Amniotic stem cell (primary cell): ENCODE measurements at regions not wholly inside any gene's neighbourhood (a gene's known extent, or its start where the extent isn't known, plus 50 kb on each side); places are given as distances from the start of the nearest gene placed in this dataset.

Source experiments
- DNase-seq: peaks from one replicate; lab custom pipeline; 2025; lab: John Stamatoyannopoulos, UW

DNA sequence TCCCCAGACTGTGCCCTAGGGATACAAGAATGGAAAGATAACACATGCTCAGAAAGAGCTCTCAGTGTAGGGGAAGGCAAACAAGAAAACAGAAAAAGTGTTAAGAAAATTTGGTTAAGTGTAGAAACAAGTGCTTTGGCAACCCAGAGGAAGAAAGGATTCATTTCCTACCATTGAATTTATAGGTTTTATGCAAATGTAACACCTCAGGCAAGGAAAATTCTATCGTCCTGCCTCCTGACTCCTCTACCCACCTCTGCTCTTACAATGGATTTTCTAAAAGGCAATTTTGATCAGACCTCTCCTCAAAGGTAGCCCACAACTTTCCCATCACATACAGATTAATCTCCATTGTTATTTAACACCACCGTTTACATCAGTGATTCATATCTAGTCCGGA lies 298.7 kb downstream of the RFC3 start:
- DNase-seq = no peak

DNA sequence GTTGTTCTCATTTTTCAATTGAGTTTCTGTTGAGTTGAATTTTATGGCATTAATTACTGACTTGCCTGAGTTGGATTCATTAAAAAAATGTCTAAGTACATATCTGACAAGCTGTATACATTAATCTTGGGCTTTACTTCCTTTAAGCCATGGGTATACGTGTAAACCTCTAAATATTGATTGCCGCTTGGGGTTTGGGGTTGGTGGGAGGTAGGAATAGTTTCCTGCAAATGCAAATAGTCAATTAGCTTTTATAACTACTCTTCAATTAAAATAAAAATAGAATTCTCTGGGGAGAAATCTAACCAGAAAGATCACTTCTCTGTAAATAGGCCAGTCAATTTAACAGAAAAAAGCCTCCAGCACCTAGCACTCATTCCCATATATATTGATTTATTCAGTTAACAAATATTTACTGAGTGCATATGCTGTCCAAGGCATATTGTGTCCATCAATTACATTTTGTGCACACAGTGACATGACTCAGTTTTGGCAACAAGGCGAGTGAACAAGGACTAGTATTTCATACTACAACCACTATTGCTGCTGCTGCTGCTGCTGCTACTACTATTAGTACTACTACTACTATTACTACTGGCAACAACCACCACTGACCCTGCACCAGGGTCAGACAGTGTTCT lies 306.8 kb downstream of the RFC3 start:
- no peak for DNase-seq

DNA sequence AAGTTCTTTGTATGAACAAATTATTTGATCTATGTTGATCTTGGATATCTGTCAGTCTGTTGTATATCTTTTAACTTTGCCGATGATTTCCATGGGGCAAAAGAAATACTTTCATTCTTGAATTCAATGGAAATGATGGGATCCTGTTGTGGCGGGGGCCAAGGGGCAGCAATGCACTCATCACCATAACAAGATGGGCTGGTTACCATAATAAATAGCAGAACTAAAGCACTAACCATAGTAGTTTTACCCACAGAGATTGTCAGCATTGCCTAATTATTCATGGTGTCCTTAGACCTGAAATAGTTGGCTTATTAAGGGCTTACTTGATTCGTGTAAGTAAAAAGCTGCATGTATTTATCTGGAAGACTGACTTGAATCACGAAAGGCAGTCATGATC lies 309.6 kb downstream of the RFC3 start:
- DNase-seq = no peak

DNA sequence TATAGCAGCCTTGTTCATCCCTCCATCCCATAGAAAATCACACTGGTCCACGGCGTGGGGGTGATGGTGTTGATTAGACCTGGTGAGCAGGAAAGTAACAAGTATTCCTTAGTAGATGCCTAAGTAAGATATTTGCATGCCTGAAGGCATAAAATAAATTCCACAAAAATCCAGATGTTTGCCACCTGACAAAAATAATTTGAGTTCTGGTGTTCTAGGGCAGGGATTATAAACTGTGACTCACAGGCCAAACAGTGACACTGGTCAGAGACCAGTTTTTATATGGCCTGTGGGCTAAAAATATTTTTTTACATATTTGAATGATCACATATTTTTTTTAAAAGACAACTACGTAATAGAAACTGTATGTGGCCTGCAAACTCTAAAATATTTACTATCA lies 310.7 kb downstream of the RFC3 start:
- DNase-seq = no peak

DNA sequence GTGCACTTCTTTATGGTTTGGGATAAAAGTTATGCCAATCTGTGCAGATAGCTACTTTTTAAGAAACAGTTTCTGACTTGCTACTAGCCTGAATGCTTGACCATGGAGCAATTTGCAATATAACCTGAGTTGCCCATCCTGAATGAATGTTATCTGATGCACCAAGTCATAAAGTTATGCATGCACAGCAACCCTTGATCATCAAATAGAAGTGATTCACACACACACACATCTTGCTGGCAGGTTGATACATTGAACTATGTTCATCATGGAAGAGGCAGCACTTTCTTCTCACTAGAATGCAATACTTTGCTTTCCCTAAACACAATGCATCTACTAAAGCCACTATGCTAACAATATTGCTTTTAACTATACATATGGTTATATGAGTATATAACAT lies 311.5 kb downstream of the RFC3 start:
- no peak for DNase-seq

DNA sequence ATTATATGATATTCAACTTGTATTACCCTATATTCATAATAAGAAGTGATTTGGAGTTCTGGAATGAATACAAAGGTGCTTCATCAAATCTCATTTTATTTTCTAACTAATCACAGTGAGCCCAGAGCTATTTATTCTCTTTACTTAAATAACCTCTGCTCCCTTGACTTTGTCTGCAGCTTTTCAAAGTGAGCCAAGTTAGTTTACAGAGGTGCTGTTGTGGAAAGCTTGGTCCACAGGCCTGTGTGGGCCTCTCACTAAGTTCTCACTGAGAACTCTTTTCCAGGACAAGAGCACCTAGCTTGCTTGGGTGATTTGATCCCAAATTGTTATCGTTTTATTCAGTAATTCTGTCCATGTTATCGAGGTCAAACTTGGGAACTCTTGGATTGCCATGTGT lies 319.3 kb downstream of the RFC3 start:
- no peak for DNase-seq

DNA sequence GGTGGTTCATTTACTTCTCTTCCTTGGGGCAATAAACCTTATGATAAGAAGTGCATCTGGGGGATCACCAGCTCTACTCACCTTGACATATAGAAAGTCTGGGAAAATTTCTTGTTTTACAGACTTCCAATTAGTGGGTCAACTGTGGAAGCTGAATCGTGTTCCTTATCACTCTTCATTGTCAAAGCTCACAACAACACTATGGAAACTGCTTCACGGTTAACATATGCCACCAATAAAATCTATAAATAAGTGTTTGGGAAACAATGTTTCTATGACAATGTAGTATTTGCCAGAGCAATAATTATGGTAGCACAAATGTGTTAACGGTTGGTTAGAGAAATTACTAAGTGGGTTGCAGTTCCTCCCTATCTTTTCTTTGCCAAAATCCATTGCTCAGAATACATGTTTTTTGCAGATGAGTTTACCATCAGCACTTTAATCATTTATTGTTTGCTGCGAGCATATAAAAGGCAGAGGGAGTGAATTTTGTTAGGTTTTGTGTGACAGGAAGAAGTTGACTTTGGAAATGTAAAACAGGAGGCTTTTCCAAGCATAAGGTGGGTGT lies 321.8 kb downstream of the RFC3 start:
- no peak for DNase-seq

DNA sequence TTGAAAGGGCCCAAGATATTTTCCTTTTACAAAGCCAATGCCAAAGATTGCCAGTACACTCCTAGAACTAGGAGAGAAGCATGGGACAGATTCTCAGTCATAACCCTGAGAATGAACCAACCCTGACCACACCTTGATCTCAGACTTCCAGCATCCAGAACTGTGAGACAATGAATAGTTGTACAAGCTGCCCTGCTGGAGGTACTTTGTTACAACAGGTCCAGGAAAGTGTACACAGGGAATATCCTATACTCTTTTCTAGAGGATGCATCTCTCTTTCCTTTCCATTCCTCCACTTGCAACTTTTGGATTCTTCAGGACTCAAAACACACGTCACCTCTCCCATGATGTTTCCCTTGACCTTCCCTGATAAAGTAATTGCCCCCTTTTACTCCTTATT lies 325.7 kb downstream of the RFC3 start:
- DNase-seq = no peak

DNA sequence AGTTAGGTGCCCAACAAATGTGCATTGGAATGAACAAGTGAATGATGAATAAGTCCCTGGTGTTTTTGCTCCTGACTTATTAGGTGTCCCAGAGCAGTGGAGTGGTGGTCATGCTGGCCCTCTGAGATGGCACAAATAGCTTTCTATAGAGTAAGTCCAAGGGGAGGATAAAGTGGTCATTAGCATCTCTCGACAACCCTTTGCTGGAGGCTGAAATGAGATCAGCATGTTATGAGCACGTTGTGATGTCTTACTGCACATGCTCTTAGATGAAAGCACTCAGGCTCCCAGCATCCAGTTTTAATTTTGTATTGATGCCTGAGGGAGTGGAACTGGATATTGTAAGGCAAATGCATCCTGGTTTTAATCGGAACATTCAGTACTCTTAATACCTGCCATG lies 326.2 kb downstream of the RFC3 start:
- no peak for DNase-seq

DNA sequence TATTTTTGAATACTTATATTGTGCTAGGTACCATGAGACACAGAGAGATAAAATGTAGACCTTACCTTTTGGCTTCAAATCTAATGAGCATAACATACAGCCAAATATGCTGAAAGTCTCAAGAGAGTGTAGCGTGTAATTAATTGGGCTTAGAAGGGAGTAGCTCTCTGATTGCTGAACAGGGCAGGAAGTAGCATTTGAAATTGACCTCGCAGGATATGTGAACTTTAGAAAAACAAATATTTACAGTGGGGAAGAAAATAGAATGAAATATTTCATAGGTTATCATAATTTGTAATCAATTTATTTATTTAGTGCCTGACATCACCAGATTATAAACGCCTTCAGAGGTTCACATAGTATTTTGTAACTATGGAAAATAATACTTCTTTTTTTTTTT lies 327.1 kb downstream of the RFC3 start:
- DNase-seq = no peak

DNA sequence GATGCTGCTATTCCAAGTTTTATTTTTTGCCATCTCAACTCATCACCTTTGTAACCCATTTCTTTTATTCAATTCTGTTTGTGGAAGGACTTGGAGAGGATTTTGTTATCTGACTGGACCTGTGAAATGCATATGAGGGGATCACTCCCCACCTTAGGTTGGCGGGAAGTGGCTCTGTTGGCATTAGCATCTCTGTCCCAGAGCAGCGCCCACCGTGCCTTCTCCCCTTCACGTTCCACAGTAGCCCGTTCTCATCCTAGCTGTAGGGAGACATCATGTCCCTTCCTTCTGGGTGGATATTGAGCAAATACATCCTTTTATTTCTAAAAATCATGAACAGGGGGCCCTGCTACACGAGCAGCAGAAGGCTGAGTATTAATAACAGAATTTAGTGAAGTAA lies 330.4 kb downstream of the RFC3 start:
- no peak for DNase-seq

DNA sequence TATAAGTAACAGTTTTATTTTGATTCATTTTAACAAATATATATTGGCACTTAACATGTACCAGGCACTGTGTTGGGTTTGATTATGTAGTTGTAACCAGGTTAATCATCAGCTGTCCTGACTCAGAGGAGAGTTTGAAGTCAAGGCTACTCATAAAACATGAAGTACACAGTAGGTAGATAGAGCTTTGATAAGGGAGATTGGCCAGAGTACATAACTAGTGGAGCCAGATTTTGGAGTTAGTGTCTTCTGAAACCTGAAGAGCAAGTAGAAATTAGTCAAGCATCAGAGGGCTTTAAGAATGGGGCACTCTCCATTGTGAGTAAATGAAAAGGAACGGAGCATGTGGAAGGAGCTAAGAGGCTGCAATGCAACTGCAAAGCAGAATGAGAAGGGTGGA lies 333.9 kb downstream of the RFC3 start:
- no peak for DNase-seq

DNA sequence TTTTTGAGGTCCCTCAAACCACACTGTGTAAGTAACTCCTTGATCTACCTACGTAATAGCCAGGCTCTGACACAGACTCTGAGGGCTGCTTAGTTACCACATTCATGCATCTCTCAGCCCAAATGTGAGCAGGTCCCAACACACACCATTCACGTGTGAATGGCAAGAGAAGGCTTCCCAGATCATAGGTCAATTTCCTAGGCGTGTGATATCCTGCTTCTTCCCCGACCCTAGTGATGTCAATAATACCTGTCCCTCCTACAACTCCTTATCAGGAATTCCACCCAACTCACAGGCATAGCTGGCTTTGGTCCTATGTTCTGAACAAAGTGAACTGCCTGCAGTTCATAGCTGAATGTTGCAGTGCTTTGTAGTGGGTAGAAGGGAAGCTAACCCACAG lies 334.5 kb downstream of the RFC3 start:
- DNase-seq = no peak

DNA sequence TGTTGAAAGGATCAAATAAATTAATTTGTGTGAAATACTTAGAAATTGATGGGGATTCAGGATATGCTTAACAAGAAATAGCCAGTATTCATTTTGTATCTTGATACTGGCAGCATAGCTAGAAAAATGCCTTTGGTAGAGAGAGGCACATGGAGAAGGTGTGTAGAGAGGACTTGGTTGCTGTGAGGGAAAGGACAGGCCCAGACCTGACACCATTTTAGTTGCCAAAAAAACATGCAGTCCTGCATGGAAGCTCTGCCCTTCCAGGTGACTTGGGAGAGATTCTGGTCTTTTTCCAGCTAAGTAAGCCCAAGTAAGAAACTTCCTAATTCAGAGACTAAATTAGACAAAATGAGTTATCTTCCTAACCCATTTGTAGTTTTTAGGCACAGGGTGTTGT lies 335.0 kb downstream of the RFC3 start:
- DNase-seq = no peak

DNA sequence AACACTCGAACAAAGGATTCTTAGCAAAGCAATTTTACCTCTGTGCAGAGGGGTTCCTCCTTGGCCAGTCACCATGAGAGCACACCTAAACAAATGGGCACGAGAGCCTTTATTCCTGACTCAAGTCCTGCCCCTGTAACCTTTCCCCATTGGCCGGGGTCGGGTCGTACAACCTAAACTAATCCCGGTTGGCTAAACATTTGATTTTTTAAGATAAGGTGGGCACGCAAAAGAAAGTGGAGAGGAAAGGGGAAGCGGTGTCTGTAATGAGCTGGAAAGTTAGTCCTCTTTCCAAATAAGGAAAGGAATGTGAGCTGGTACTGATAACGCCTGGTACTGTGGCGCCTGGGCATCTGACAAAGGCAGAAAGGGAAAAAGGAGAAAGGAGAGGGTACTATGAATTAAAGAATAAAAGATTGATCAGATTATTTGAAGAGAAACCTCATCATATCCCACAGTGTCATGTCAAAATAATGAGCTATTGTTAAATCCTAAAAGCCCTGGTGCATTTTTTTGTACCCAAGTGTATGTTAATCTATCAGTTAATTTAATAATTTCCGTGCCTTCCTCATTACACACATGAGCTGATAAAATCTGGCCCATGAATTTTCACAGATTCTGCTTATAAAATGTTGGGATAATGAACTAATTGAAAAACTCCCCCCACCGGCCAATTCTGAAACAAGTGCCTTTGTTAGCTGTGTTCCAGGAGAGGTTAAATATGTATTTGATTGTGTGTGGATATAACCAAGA lies 335.7 kb downstream of the RFC3 start:
- no peak for DNase-seq

DNA sequence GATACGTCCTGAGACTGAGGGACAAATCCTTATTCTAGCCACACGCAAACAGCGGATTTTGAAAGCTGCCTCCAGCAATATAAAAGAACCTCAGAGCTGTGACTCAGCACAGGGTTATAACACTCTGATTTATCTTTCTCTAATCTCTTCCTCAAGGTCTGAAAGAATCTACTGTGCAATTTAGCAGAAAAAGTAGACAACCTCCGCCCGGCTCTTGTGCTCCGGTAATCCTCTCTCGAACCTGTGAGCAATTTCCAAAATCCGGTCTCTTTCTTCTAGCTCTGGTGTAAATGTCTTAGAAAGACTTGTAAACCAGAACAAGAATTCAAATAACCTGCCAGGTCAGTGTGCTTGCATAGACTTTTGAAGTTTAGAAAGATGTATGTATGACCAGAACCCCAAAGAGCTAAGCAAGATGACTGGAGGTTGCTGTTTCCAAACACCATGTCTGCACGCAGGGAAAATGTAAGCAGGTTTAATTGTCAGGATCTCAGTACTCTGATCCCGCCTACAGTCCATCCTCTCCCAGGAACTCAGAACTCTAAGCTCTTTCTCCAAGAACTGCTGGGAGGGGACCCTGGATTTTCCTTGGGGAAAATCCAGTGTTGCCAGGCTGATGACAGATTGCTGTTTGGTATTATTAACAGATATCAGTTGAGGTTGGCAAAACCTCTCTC lies 338.1 kb downstream of the RFC3 start:
- DNase-seq = peak; percentile 27

DNA sequence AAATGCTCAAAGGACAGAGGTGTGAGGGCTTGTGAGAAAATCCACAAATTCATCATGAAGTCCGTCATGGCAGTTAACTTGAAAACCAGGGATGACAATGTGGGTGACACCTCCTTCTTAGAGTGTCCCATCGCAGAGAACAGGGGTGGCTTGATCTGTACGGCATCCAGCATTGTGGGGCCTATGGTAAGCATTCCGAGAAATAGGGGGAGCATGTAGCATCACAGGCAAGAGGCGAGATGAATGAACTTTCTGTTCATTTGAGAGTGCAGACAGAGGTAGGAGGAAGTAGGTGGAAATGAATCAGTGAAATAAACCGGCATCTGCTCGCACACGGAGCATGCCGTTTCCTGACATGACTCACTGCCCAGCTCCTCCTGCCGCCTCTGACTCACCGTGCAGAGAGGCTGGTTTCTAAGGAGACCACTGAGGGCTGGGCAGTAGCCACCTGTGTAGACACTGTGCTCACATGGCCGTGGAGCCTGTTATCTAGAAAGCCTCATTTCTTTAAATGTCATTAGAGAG lies 339.0 kb downstream of the RFC3 start:
- DNase-seq = peak; percentile 84

DNA sequence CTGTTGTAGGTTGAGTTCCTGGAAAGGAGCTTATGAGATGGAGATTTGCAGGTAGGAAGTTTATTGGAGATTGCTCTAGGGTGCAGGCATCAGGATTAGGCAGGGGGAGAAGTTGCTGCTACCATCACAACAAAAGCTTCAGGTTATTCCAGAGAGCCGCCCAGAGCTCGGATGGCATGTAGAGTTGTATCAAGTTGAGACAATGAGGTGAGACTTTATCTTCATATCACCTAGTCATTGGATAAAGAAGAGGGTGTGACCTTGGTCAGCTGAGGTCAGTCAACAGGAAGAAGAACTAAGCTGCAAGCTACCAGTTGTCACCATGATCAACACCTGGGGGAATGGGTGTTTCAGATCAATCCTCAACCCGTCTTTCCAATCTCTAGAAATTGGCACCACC lies 342.0 kb downstream of the RFC3 start:
- no peak for DNase-seq

DNA sequence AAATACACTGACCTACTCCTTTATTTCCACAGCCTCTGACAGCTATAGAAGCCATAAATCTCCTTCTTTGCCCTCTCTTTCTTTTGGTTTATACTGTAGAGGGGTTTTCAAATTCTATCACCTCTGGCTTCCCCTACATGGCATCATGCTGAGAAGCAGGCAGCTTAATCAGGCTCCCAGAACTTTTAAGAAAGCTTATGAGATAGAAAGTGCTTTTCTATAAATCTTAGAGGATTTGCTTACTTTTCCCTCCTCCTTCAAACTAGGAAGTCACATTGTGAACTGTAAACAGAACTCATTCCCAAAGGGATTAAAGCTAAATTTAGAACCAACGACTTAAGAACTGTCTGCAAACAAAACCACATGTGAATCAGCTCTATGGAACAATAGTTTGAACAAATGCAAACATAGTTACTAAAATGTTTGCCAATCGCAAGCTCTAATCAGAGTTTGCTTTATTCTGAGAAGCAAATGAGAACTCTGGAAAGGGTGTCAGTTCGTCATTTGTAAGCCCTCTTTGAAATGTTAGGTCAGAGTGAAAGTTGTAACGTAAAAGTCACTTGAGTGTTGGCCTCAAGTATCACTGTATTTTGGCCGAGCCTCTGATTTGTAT lies 344.1 kb downstream of the RFC3 start:
- DNase-seq = peak; percentile 13

DNA sequence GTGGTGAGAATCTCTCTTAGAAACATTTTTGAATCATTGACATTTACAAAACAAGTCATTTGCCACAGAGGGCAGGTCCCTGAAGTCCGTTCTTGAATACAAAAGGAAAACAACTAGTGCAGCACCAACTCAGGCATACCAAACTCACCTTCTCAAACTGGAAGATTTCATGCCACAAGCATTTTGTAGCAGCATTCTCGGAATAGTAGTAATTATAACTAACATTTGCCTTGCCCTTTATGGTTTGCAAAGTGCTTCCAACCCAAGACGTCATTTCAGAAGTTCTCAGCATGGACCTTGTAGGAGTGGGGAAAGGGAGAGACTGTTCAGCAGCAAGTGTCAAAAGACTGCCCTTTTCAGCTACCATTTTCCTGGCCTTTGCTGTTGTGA lies 344.6 kb downstream of the RFC3 start:
- DNase-seq = no peak

DNA sequence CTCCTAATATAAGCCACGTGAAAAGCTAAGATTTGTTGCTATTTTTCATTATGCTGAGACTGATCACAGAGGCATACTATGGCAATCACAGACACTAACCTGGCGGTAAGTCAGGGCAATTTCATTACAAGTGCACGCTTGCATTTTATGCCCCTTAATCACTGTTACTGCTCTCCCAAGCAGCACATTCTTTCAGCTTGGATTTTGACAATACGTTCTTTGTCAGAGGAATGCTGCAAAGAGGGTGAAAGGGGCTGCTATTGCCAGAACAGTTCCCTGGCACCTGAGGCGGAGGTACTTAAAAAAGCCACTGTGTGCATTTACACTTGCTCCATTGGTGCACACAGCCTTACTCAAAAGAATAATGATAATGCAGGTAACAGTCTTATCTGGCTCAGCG lies 346.6 kb downstream of the RFC3 start:
- DNase-seq = no peak

DNA sequence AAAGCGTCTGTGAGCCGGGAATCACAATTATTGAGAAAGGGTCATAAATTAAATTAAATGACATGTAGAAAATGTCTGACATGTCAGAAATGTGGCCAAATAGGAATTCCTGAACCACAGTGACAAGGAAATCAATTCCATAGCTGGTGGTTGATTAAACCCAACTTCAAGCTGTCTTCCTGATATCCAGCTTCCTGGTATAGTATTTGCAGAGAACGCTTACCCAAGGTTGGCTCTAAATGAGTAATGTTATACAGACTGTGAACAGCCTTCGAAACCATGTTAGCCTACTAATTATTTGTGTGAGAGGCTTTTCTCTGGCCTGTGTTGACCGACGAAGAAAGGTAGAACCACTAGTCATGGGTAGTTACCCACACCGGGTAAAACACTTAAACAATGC lies 347.2 kb downstream of the RFC3 start:
- DNase-seq = no peak

DNA sequence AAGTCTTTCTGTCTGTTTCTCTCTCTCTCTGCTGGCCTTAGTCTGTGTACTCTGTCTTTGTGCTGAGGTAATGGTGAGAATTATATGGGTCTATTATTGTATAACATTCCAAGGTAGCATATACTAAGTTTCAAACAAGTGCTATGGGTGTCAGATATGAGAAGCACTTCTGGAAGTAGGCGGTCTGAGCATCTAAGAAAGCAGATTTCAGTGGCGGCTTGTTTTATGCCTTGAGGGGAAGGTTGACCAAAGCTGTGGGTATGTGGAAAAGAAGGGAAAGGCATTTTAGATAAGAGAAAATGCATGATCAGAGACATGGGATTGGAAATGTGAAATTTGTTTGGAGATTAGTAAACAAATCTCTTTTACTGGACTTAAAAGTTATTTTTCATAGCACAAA lies 348.5 kb downstream of the RFC3 start:
- no peak for DNase-seq
